Cerebellar cortex (tissue), 1 donor: ENCODE measurements at regions not wholly inside any gene's neighbourhood (a gene's known extent, or its start where the extent isn't known, plus 50 kb on each side); places are given as distances from the start of the nearest gene placed in this dataset.

Experiments
- DNase-seq: peaks from one replicate; pipeline ENCODE4 v3.0.0-alpha.2; 2015; ENCODE audit warnings: low spot score

GRCh38 chr20:6492271-6493055 is 275.0 kb upstream of the BMP2 start:
- no peak for DNase-seq

- no peak for DNase-seq
Observed at GRCh38 chr20:6490849-6491248, 276.6 kb upstream of the BMP2 start.

GRCh38 chr20:6489361-6490171 is 277.9 kb upstream of the BMP2 start:
- DNase-seq, result no peak

- DNase-seq, result no peak
Observed at GRCh38 chr20:6485351-6485750, 282.1 kb upstream of the BMP2 start.

GRCh38 chr20:6483727-6484126 is 283.8 kb upstream of the BMP2 start:
- no peak for DNase-seq

GRCh38 chr20:6482486-6482885 is 285.0 kb upstream of the BMP2 start:
- DNase-seq, result no peak

GRCh38 chr20:6480328-6481200 is 286.9 kb upstream of the BMP2 start:
- DNase-seq, result no peak

GRCh38 chr20:6473197-6473596 is 294.3 kb upstream of the BMP2 start:
- DNase-seq, result no peak

- DNase-seq, result no peak
Observed at GRCh38 chr20:6471871-6472270, 295.6 kb upstream of the BMP2 start.

GRCh38 chr20:6471110-6471647 is 296.3 kb upstream of the BMP2 start:
- DNase-seq, result no peak

- DNase-seq, result no peak
Observed at GRCh38 chr20:6469695-6470094, 297.8 kb upstream of the BMP2 start.

GRCh38 chr20:6468423-6469116 is 298.9 kb upstream of the BMP2 start:
- no peak for DNase-seq

GRCh38 chr20:6467562-6467961 is 299.9 kb upstream of the BMP2 start:
- DNase-seq, result no peak

- no peak for DNase-seq
Observed at GRCh38 chr20:6466075-6466810, 301.2 kb upstream of the BMP2 start.

- no peak for DNase-seq
Observed at GRCh38 chr20:6450841-6451240, 316.6 kb upstream of the BMP2 start.

GRCh38 chr20:6440443-6440799 is 317.6 kb upstream of the FERMT1 start:
- no peak for DNase-seq

- no peak for DNase-seq
Observed at GRCh38 chr20:6439737-6440442, 317.1 kb upstream of the FERMT1 start.

GRCh38 chr20:6434131-6434530 is 311.3 kb upstream of the FERMT1 start:
- no peak for DNase-seq

GRCh38 chr20:6430381-6430780 is 307.6 kb upstream of the FERMT1 start:
- no peak for DNase-seq

- no peak for DNase-seq
Observed at GRCh38 chr20:6426287-6426891, 303.6 kb upstream of the FERMT1 start.
